ENCODE measurements at regions not wholly inside any gene's neighbourhood (a gene's known extent, or its start where the extent isn't known, plus 50 kb on each side); places are given as distances from the start of the nearest gene placed in this dataset.

DNA sequence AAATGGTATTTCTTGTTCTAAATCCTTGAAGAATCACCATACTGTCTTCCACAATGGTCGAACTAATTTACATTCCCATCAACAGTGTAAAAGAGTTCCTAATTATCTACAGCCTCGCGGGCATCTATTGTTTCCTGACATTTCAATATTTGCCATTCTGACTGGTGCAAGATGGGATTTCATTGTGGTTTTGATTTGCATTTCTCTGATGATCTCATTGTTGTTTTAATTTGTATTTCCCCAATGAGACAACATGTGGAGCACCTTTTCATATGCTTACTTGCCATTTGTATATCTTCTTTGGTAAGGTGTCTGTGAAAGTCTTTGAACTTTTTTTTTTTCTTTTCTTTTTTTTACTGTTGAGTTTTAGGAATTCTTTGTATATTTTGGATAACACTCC, 473.6 kb downstream of the KCTD16 start:
- H3K9me3 Mint-ChIP-seq = no peaks in the 10 kb centered on the region
- no peaks in the 10 kb centered on the region for H3K27me3 Mint-ChIP-seq (ENCODE audit: low read depth)
- no peak overlapping the region for H3K27ac Mint-ChIP-seq (ENCODE audit: unreplicated experiment)
- TF ChIP-seq, protein P1, sequence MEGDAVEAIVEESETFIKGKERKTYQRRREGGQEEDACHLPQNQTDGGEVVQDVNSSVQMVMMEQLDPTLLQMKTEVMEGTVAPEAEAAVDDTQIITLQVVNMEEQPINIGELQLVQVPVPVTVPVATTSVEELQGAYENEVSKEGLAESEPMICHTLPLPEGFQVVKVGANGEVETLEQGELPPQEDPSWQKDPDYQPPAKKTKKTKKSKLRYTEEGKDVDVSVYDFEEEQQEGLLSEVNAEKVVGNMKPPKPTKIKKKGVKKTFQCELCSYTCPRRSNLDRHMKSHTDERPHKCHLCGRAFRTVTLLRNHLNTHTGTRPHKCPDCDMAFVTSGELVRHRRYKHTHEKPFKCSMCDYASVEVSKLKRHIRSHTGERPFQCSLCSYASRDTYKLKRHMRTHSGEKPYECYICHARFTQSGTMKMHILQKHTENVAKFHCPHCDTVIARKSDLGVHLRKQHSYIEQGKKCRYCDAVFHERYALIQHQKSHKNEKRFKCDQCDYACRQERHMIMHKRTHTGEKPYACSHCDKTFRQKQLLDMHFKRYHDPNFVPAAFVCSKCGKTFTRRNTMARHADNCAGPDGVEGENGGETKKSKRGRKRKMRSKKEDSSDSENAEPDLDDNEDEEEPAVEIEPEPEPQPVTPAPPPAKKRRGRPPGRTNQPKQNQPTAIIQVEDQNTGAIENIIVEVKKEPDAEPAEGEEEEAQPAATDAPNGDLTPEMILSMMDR (conservative IDR thresholded peaks at IDR 0.05) = no peak
- no peaks in the 10 kb centered on the region for H3K36me3 Mint-ChIP-seq (ENCODE audit: low read depth)
- no peak overlapping the region for H3K4me3 Mint-ChIP-seq
- no peak for DNase-seq (ENCODE audit: low read depth, low spot score)
- H3K4me1 Mint-ChIP-seq = peaks cover 3% of the 10 kb centered on the region

DNA sequence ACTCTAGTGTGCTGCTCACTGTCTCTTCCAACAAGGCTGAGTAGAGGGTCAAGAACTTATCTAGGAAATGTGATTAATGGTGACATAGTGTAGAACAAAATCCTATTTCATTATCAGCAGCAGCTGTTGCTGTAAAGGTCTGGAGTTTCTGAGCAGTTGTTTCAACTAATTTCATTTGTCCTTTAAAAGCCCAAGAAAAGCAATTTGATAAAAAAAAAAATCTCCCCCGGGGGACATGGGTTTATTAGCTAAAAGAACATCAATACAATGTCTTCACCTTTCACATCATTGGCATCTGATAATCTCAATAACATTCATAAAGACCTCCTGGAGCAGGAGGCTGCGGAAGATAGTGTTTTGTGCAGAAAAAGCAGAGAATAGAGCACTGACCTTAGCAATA, 468.1 kb downstream of the KCTD16 start:
- Mint-ChIP-seq H3K4me1 (peaks cover 4% of the 10 kb centered on the region), H3K9me3 (peaks cover 6% of the 10 kb centered on the region), H3K36me3 (ENCODE audit: low read depth) (peaks cover 8% of the 10 kb centered on the region), H3K4me3 (no peak overlapping the region), H3K27ac (ENCODE audit: unreplicated experiment) (no peak overlapping the region), H3K27me3 (ENCODE audit: low read depth) (no peaks in the 10 kb centered on the region)
- DNase-seq (ENCODE audit: low read depth, low spot score) = no peak
- TF ChIP-seq, protein P1 (conservative IDR thresholded peaks at IDR 0.05) = no peak

DNA sequence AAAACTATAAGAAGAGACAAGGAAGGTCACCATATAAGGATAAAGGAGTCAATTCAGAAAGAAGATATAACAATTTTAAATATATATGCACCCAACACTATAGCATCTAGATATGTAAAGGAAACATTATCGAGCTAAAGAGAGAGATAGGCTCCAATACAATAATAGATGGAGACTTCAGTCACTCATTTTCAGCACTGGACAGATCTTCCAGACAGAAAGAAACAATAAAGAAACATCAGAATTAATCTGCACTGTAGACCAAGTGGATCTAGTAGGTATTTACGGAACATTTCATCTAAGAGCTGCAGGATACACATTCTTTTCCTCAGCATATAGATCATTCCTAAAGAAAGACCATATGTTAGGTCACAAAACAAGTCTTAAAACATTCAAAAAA, 463.5 kb downstream of the KCTD16 start:
- TF ChIP-seq, protein P1 (conservative IDR thresholded peaks at IDR 0.05) = no peak
- peaks cover 14% of the 10 kb centered on the region for H3K36me3 Mint-ChIP-seq (ENCODE audit: low read depth)
- H3K9me3 Mint-ChIP-seq = peaks cover 15% of the 10 kb centered on the region
- no peak for DNase-seq (ENCODE audit: low read depth, low spot score)
- H3K4me1 Mint-ChIP-seq = peaks cover 4% of the 10 kb centered on the region
- no peak overlapping the region for H3K27ac Mint-ChIP-seq (ENCODE audit: unreplicated experiment)
- no peaks in the 10 kb centered on the region for H3K27me3 Mint-ChIP-seq (ENCODE audit: low read depth)
- no peak overlapping the region for H3K4me3 Mint-ChIP-seq

DNA sequence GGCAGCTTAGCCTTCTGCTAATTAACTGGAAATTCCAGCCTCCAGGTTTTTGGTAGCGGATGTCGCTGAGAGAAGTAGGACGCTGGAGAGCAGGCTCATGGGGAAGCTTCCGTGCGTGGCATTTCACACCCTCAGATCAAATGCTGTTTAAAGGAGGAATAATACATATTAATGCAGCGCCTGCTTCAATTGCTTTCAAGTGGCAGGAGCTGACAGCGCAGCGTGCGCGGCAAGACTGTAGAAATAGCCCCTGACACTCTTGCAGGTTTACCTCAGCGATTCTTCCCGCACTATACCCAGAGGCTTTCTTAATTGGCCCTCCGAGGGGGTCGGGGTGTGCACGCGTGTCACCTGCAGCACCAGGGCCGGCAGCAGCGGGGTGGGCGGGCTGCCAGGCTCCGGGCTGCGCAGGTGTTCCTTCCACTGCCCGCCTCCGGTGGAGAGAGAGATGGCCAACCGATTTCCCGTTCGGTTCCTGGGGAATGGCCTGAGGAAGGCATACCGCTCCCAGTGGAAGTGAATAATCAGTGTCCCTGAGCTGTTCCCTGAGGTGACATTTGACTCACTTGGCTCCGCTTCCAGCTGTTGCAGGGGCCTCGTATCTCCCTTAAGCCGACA, 427.9 kb downstream of the KCTD16 start:
- Mint-ChIP-seq H3K27me3 (ENCODE audit: low read depth) (no peaks in the 10 kb centered on the region), H3K4me1 (no peaks in the 10 kb centered on the region), H3K4me3 (no peak overlapping the region), H3K9me3 (peaks cover 3% of the 10 kb centered on the region), H3K27ac (ENCODE audit: unreplicated experiment) (no peak overlapping the region), H3K36me3 (ENCODE audit: low read depth) (no peaks in the 10 kb centered on the region)
- TF ChIP-seq, protein P1 (conservative IDR thresholded peaks at IDR 0.05) = no peak
- no peak for DNase-seq (ENCODE audit: low read depth, low spot score)

DNA sequence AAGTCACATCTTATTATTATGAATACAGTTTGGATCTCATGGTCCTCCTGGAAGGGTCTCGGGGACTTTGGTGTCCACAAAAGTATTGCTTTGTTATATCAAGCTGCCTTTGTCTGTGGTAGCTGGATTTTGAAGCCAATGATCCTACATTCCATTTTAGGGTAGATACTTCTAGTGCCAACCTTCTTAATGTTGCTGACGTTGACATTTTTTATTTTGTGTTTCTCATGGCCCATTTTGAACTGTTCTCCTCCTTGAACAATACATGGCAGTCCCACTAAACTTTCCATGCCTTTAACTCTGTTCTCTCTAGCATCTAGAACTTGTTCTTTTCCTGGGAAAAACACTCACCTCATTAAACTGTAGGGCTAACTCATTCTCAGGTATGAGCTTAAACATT, 425.8 kb downstream of the KCTD16 start:
- TF ChIP-seq, protein P1 (conservative IDR thresholded peaks at IDR 0.05) = no peak
- H3K36me3 Mint-ChIP-seq (ENCODE audit: low read depth) = no peaks in the 10 kb centered on the region
- no peak for DNase-seq (ENCODE audit: low read depth, low spot score)
- H3K9me3 Mint-ChIP-seq = peaks cover 8% of the 10 kb centered on the region
- no peaks in the 10 kb centered on the region for H3K4me1 Mint-ChIP-seq
- no peak overlapping the region for H3K4me3 Mint-ChIP-seq
- no peaks in the 10 kb centered on the region for H3K27me3 Mint-ChIP-seq (ENCODE audit: low read depth)
- H3K27ac Mint-ChIP-seq (ENCODE audit: unreplicated experiment) = no peak overlapping the region
